H1 (cell line): ENCODE measurements at regions not wholly inside any gene's neighbourhood (a gene's known extent, or its start where the extent isn't known, plus 50 kb on each side); places are given as distances from the start of the nearest gene placed in this dataset.

Experiments
- CTCF ChIA-PET: fragments of 300-600 bp; sonication (Branson Sonifier 250); formaldehyde crosslinking; loops from one replicate; lab custom pipeline; 2021; ENCODE audit not compliant: partially characterized antibody; lab: Charles Lee
- POLR2A ChIA-PET: fragments of 300-600 bp; sonication (Branson Sonifier 250); formaldehyde crosslinking; loops from one replicate; lab custom pipeline; 2021; ENCODE audit warnings: inconsistent platforms; ENCODE audit not compliant: partially characterized antibody; lab: Charles Lee
- DNase-seq, 2 experiments: peaks; one replicate each; pipeline versions ENCODE4 v3.0.0 to v3.0.0-alpha.2; 2010 to 2022; ENCODE audit warnings: low spot score in 2 of 2, low read depth in 1 of 2, mixed read lengths in 1 of 2
- FAIRE-seq: peaks from 2 replicates; lab custom pipeline; 2011; peaks lifted over from hg19 to GRCh38; lab: Jason Lieb, UNC
- H2AFZ ChIP-seq: 2 replicates; pipeline ENCODE4 v1.8.1; 2012; ENCODE audit warnings: low read length, inconsistent platforms
- H2AK5ac ChIP-seq: 2 replicates; pipeline ENCODE4 v1.6.1; 2013; ENCODE audit warnings: low read depth, low read length
- H2BK120ac ChIP-seq: replicated peaks from 2 replicates; pipeline ENCODE3; 2013; ENCODE audit warnings: low read depth, low read length, inconsistent platforms
- H2BK12ac ChIP-seq: 2 replicates; pipeline ENCODE4 v1.6.1; 2013; ENCODE audit warnings: low read depth, low read length
- H2BK15ac ChIP-seq: 2 replicates; pipeline ENCODE4 v1.6.1; 2013; ENCODE audit warnings: low read length
- H2BK20ac ChIP-seq: 2 replicates; pipeline ENCODE4 v1.6.1; 2013; ENCODE audit warnings: low read length
- H2BK5ac ChIP-seq: 2 replicates; pipeline ENCODE4 v1.6.1; 2013; ENCODE audit warnings: low read depth, low read length
- H3K14ac ChIP-seq: 2 replicates; pipeline ENCODE4 v1.6.1; 2013; ENCODE audit warnings: inconsistent platforms; ENCODE audit not compliant: insufficient read length
- H3K18ac ChIP-seq: 2 replicates; pipeline ENCODE4 v1.6.1; 2013; ENCODE audit warnings: low read length; ENCODE audit errors: extremely low read depth
- H3K23ac ChIP-seq: 2 replicates; pipeline ENCODE4 v1.6.1; 2013; ENCODE audit warnings: inconsistent platforms; ENCODE audit not compliant: insufficient read length
- H3K23me2 ChIP-seq: 2 replicates; pipeline ENCODE4 v1.6.1; 2013; ENCODE audit warnings: low read depth, low read length
- H3K27ac ChIP-seq: 2 replicates; pipeline ENCODE4 v1.6.1; 2011; ENCODE audit warnings: low read depth, low read length, inconsistent platforms
- H3K27me3 ChIP-seq, 4 experiments: replicated peaks in 1 of 4; 1 replicate in 1 of 4; 2 replicates in 3 of 4; pipeline versions ENCODE4 v1.6.1 to v1.8.1; 2011 to 2013; ENCODE audit warnings: low read length in 3 of 4, mild to moderate bottlenecking in 3 of 4, inconsistent platforms in 2 of 4, mixed read lengths in 2 of 4, moderate library complexity in 1 of 4; ENCODE audit not compliant: control insufficient read depth in 3 of 4, insufficient read depth in 3 of 4; ENCODE audit errors: extremely low read depth in 1 of 4
- H3K36me3 ChIP-seq, 4 experiments: 2 replicates each; pipeline versions ENCODE4 v1.6.1 to v1.8.1; 2011 to 2013; ENCODE audit warnings: mild to moderate bottlenecking in 4 of 4, low read length in 3 of 4, moderate library complexity in 2 of 4, control low read depth in 1 of 4, inconsistent platforms in 1 of 4; ENCODE audit not compliant: insufficient read depth in 4 of 4, control insufficient read depth in 2 of 4
- H3K4ac ChIP-seq: replicated peaks from 2 replicates; pipeline ENCODE3; 2013; ENCODE audit warnings: low read length, low read depth, mixed read lengths, inconsistent platforms; ENCODE audit not compliant: insufficient read length
- H3K4me1 ChIP-seq, 4 experiments: replicated peaks in 1 of 4; 1 replicate in 1 of 4; 2 replicates in 3 of 4; pipeline versions ENCODE4 v1.6.1 to v1.8.1; 2011 to 2013; ENCODE audit warnings: low read length in 3 of 4, inconsistent platforms in 2 of 4, mixed read lengths in 1 of 4; ENCODE audit not compliant: insufficient read depth in 4 of 4, control insufficient read depth in 3 of 4
- H3K4me2 ChIP-seq, 2 experiments: 2 replicates each; pipeline versions ENCODE4 v1.6.1 to v1.8.1; 2011 to 2013; ENCODE audit warnings: low read depth in 2 of 2, low read length in 2 of 2, control low read depth in 1 of 2, inconsistent platforms in 1 of 2, mild to moderate bottlenecking in 1 of 2; ENCODE audit not compliant: insufficient read depth in 1 of 2
- H3K4me3 ChIP-seq, 4 experiments: fragments of 200-600, 300-600 bp in 1 of 4; sonication (generic), shearing (Covaris generic), sonication (Bioruptor Twin) in 1 of 4; 2 replicates each; pipeline versions ENCODE4 v1.5.1 to v1.8.1; 2011 to 2016; ENCODE audit warnings: low read length in 4 of 4, low read depth in 3 of 4, control low read depth in 2 of 4, inconsistent platforms in 2 of 4, mild to moderate bottlenecking in 2 of 4, mixed read lengths in 1 of 4, moderate library complexity in 1 of 4; ENCODE audit not compliant: insufficient read depth in 2 of 4; ENCODE audit errors: extremely low read depth in 1 of 4
- H3K56ac ChIP-seq: replicated peaks from 2 replicates; pipeline ENCODE3; 2013; ENCODE audit warnings: low read depth, mild to moderate bottlenecking, mixed read lengths, low read length, inconsistent platforms; ENCODE audit not compliant: insufficient read length
- H3K79me1 ChIP-seq: 2 replicates; pipeline ENCODE4 v1.6.1; 2013; ENCODE audit warnings: low read depth, low read length, control low read depth
- H3K79me2 ChIP-seq, 2 experiments: 2 replicates each; pipeline versions ENCODE4 v1.6.1 to v1.8.1; 2012 to 2013; ENCODE audit warnings: low read length in 2 of 2, mild to moderate bottlenecking in 2 of 2, inconsistent platforms in 1 of 2; ENCODE audit not compliant: insufficient read depth in 2 of 2, control insufficient read depth in 1 of 2
- H3K9ac ChIP-seq, 4 experiments: replicated peaks in 1 of 4; 1 replicate in 1 of 4; 2 replicates in 3 of 4; pipeline versions ENCODE4 v1.6.1 to v1.8.1; 2011 to 2013; ENCODE audit warnings: low read depth in 3 of 4, low read length in 3 of 4, control low read depth in 2 of 4, mild to moderate bottlenecking in 2 of 4, moderate library complexity in 2 of 4, inconsistent platforms in 1 of 4; ENCODE audit errors: extremely low read depth in 1 of 4
- H3K9me3 ChIP-seq, 2 experiments: 2 replicates each; pipeline versions ENCODE4 v1.6.1 to v1.8.1; 2012 to 2013; ENCODE audit warnings: mild to moderate bottlenecking in 2 of 2, moderate library complexity in 2 of 2, control low read depth in 1 of 2, inconsistent platforms in 1 of 2, low read depth in 1 of 2, low read length in 1 of 2, mixed read lengths in 1 of 2; ENCODE audit not compliant: insufficient read depth in 2 of 2
- H4K20me1 ChIP-seq, 2 experiments: replicated peaks in 1 of 2; 2 replicates each; pipeline versions ENCODE3 to v1.8.1; 2011 to 2013; ENCODE audit warnings: inconsistent platforms in 2 of 2, low read length in 2 of 2, mild to moderate bottlenecking in 1 of 2; ENCODE audit not compliant: insufficient read depth in 2 of 2, control insufficient read depth in 1 of 2
- H4K5ac ChIP-seq: 2 replicates; pipeline ENCODE4 v1.6.1; 2013; ENCODE audit warnings: low read length, low read depth, mixed read lengths, inconsistent platforms; ENCODE audit not compliant: insufficient read length
- H4K8ac ChIP-seq: 2 replicates; pipeline ENCODE4 v1.8.0; 2013; ENCODE audit warnings: mild to moderate bottlenecking, moderate library complexity, low read length, inconsistent platforms; ENCODE audit not compliant: insufficient read depth; ENCODE audit errors: extremely low read depth
- H4K91ac ChIP-seq: replicated peaks from 2 replicates; pipeline ENCODE3; 2013; ENCODE audit warnings: low read length, mixed read lengths, inconsistent platforms; ENCODE audit not compliant: insufficient read length
- TF ChIP-seq, protein P1 (sequence below): IDR thresholded peaks from 2 replicates; pipeline ENCODE4 v1.6.1; 2011; ENCODE audit warnings: low read depth, mild to moderate bottlenecking, low read length; ENCODE audit not compliant: insufficient read depth

DNA sequence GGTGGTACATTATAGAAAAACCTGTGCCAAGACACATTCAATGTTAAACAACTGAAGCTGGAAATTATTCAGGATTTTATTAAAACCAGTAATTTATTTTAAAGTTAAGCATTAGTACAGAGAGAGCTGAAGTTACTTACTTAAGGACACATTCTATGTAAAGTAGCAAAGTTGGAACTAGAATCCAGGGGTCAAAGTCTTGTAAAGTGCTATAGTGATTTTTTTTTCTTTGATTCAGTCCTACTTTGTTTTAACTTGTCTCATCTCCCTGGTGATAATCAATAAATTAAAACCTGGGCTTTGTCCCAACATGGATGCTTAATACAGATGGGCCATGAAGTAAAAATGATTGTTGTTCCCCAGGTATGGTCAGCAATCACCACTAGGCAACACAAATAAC is 1271.8 kb upstream of the CHAC2 start:
- Histone ChIP-seq H3K27ac (no peak overlapping the region), H2BK20ac (no peak overlapping the region), H3K79me1 (no peaks in the 10 kb centered on the region), H3K79me2 (no peaks in the 10 kb centered on the region), H2BK120ac (no peak overlapping the region), H3K4me2 (no peak overlapping the region), H4K5ac (no peak overlapping the region), H3K23me2 (no peaks in the 10 kb centered on the region), H3K23ac (no peak overlapping the region), H2BK12ac (no peak overlapping the region), H3K4ac (no peak overlapping the region), H3K36me3 (no peaks in the 10 kb centered on the region), H3K18ac (no peak overlapping the region), H2BK15ac (no peak overlapping the region), H3K27me3 (no peaks in the 10 kb centered on the region), H3K56ac (no peak overlapping the region), H2AK5ac (no peak overlapping the region), H4K20me1 (no peaks in the 10 kb centered on the region), H3K4me1 (no peaks in the 10 kb centered on the region), H2BK5ac (no peak overlapping the region), H3K14ac (no peak overlapping the region), H4K91ac (no peak overlapping the region), H3K9me3 (peaks cover 3 to 4% of the 10 kb centered on the region in 2 experiments; a peak in 1 of 4 replicates), H2AFZ (no peak overlapping the region), H4K8ac (no peak overlapping the region), H3K9ac (no peak overlapping the region), H3K4me3 (no peak overlapping the region)
- ChIA-PET POLR2A (no interaction called here), CTCF (no interaction called here)
- DNase-seq (no peak), FAIRE-seq (no peak)
- TF ChIP-seq, protein P1, sequence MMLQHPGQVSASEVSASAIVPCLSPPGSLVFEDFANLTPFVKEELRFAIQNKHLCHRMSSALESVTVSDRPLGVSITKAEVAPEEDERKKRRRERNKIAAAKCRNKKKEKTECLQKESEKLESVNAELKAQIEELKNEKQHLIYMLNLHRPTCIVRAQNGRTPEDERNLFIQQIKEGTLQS, result no peak
